Ishikawa (cell line): ENCODE measurements at regions not wholly inside any gene's neighbourhood (a gene's known extent, or its start where the extent isn't known, plus 50 kb on each side); places are given as distances from the start of the nearest gene placed in this dataset.

Experiments used
- CEBPB ChIP-seq: IDR thresholded peaks from 2 replicates; pipeline ENCODE4 v1.6.1; 2012
- CREB1 ChIP-seq: IDR thresholded peaks from 2 replicates; pipeline ENCODE4 v1.6.1; 2012; ENCODE audit warnings: low read depth
- EGR1 ChIP-seq: IDR thresholded peaks from 2 replicates; pipeline ENCODE4 v1.6.1; 2012
- EP300 ChIP-seq: IDR thresholded peaks from 2 replicates; pipeline ENCODE4 v1.6.1; 2012; ENCODE audit warnings: borderline replicate concordance
- RAD21 ChIP-seq: IDR thresholded peaks from 2 replicates; pipeline ENCODE4 v1.6.1; 2012; ENCODE audit warnings: low read depth
- TAF1 ChIP-seq: IDR thresholded peaks from 2 replicates; pipeline ENCODE4 v1.6.1; 2012; ENCODE audit warnings: low read depth, mild to moderate bottlenecking
- TCF12 ChIP-seq: IDR thresholded peaks from 2 replicates; pipeline ENCODE4 v1.6.1; 2012; ENCODE audit warnings: low read depth
- TF ChIP-seq, protein P1 (sequence below): IDR thresholded peaks from 2 replicates; pipeline ENCODE4 v1.6.1; 2012
- TF ChIP-seq, protein P2 (sequence below): IDR thresholded peaks from 2 replicates; pipeline ENCODE4 v1.6.1; 2012; ENCODE audit warnings: low read depth, mild to moderate bottlenecking
- TF ChIP-seq, protein P3 (sequence below): IDR thresholded peaks from 2 replicates; pipeline ENCODE4 v1.6.1; 2012

GRCh38 chrX:47743504-47743903 lies 84.5 kb upstream of the UXT start:
- TF ChIP-seq EGR1 (no peak), EP300 (no peak), RAD21 (no peak), CREB1 (no peak), TCF12 (no peak), CEBPB (no peak), TAF1 (no peak)
- TF ChIP-seq, protein P1, sequence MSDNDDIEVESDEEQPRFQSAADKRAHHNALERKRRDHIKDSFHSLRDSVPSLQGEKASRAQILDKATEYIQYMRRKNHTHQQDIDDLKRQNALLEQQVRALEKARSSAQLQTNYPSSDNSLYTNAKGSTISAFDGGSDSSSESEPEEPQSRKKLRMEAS = no peak
- TF ChIP-seq, protein P2, sequence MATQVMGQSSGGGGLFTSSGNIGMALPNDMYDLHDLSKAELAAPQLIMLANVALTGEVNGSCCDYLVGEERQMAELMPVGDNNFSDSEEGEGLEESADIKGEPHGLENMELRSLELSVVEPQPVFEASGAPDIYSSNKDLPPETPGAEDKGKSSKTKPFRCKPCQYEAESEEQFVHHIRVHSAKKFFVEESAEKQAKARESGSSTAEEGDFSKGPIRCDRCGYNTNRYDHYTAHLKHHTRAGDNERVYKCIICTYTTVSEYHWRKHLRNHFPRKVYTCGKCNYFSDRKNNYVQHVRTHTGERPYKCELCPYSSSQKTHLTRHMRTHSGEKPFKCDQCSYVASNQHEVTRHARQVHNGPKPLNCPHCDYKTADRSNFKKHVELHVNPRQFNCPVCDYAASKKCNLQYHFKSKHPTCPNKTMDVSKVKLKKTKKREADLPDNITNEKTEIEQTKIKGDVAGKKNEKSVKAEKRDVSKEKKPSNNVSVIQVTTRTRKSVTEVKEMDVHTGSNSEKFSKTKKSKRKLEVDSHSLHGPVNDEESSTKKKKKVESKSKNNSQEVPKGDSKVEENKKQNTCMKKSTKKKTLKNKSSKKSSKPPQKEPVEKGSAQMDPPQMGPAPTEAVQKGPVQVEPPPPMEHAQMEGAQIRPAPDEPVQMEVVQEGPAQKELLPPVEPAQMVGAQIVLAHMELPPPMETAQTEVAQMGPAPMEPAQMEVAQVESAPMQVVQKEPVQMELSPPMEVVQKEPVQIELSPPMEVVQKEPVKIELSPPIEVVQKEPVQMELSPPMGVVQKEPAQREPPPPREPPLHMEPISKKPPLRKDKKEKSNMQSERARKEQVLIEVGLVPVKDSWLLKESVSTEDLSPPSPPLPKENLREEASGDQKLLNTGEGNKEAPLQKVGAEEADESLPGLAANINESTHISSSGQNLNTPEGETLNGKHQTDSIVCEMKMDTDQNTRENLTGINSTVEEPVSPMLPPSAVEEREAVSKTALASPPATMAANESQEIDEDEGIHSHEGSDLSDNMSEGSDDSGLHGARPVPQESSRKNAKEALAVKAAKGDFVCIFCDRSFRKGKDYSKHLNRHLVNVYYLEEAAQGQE = no peak
- TF ChIP-seq, protein P3, sequence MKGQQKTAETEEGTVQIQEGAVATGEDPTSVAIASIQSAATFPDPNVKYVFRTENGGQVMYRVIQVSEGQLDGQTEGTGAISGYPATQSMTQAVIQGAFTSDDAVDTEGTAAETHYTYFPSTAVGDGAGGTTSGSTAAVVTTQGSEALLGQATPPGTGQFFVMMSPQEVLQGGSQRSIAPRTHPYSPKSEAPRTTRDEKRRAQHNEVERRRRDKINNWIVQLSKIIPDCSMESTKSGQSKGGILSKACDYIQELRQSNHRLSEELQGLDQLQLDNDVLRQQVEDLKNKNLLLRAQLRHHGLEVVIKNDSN = no peak
